ENCODE measurements at regions not wholly inside any gene's neighbourhood (a gene's known extent, or its start where the extent isn't known, plus 50 kb on each side); places are given as distances from the start of the nearest gene placed in this dataset.

DNA sequence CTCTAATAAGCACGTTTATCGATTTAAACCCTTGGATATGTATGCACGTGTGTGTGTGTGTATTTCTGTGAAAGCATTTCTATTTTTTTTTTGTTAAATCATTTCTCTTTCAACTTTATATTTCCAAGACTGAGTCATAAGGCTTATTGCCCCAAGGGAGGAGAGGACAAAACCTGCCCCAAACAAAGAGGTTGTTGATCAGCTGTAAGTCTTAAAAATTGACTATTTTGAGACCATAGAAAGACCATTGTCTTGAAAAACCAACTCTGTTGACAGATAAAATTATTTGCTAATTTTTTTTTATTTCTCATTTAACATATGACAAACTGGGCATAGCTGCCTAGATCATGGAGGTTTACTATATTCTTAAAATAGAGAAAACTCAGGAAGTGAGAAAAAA, 222.4 kb downstream of the FMR1NB start:
- ATAC-seq, result no peak
- intact Hi-C loops (cut with DNase I), result no loop called here
- DNase-seq, result no peak
- Histone ChIP-seq H3K4me3 (no peak overlapping the region), H3K9me3 (no peaks in the 10 kb centered on the region), H3K36me3 (no peaks in the 10 kb centered on the region), H3K27ac (no peak overlapping the region), H3K4me1 (no peaks in the 10 kb centered on the region), H3K27me3 (no peaks in the 10 kb centered on the region)
- TF ChIP-seq POLR2A (IDR thresholded peaks at IDR 0.05), result no peak
- TF ChIP-seq, protein P1, sequence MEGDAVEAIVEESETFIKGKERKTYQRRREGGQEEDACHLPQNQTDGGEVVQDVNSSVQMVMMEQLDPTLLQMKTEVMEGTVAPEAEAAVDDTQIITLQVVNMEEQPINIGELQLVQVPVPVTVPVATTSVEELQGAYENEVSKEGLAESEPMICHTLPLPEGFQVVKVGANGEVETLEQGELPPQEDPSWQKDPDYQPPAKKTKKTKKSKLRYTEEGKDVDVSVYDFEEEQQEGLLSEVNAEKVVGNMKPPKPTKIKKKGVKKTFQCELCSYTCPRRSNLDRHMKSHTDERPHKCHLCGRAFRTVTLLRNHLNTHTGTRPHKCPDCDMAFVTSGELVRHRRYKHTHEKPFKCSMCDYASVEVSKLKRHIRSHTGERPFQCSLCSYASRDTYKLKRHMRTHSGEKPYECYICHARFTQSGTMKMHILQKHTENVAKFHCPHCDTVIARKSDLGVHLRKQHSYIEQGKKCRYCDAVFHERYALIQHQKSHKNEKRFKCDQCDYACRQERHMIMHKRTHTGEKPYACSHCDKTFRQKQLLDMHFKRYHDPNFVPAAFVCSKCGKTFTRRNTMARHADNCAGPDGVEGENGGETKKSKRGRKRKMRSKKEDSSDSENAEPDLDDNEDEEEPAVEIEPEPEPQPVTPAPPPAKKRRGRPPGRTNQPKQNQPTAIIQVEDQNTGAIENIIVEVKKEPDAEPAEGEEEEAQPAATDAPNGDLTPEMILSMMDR (IDR thresholded peaks at IDR 0.05), result no peak
- WGBS (ENCODE audit: insufficient coverage, low coverage, low lambda C conversion rate, missing lambda C conversion rate), result 44% methylated on average over 3 of the region's 3 CpGs

DNA sequence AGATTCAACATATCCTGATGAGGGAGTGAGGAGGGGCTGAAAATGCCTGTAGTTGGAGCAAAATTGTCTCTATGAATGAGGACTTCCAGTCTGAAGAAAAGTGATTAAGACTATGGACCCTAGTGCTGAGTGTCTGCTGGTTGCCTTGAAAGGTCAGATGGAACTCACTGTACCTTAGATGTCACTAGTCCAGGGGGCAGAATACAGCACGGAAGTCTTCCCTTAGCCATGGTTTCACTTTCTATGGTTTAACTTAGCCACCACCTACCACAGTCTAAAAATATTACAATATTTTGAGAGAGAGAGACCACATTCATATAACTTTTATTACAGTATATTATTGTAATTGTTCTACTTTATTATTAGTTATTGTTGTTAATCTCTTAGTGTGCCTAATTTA, 223.1 kb downstream of the FMR1NB start:
- Histone ChIP-seq H3K27me3 (no peaks in the 10 kb centered on the region), H3K4me1 (no peaks in the 10 kb centered on the region), H3K36me3 (no peaks in the 10 kb centered on the region), H3K27ac (no peak overlapping the region), H3K4me3 (no peak overlapping the region), H3K9me3 (no peaks in the 10 kb centered on the region)
- WGBS (ENCODE audit: insufficient coverage, low coverage, low lambda C conversion rate, missing lambda C conversion rate), result 89% methylated on average over 1 of the region's 1 CpG
- no peak for TF ChIP-seq POLR2A (IDR thresholded peaks at IDR 0.05)
- TF ChIP-seq, protein P1 (IDR thresholded peaks at IDR 0.05), result no peak
- ATAC-seq (no peak), DNase-seq (no peak)
- intact Hi-C loops (cut with DNase I), result no loop called here

DNA sequence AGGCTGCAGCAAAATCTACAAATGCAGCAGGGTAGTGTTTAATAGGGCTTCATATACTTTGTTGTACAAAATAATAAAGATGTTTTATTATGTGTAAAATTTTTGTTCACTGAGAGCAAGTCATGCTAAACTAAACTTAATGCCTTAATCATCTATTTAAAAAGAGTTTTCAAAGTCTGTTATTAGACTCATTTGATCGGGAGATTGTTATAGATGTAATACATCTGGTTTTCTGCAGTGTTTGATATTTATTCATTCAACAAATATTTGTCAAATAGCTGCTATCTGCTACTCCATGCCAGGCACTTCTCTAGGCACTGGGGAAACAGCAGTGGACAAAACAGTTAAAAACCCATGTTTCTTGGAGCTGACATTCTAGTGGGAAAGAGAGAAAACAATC, 233.6 kb downstream of the FMR1NB start:
- no peak overlapping the region for H3K4me3 ChIP-seq
- H3K9me3 ChIP-seq, result no peaks in the 10 kb centered on the region
- H3K4me1 ChIP-seq, result no peaks in the 10 kb centered on the region
- intact Hi-C loops (cut with DNase I), result no loop called here
- H3K27me3 ChIP-seq, result no peaks in the 10 kb centered on the region
- 82% methylated on average over 1 of the region's 1 CpG for WGBS (ENCODE audit: insufficient coverage, low coverage, low lambda C conversion rate, missing lambda C conversion rate)
- no peaks in the 10 kb centered on the region for H3K36me3 ChIP-seq
- DNase-seq (no peak), ATAC-seq (no peak)
- no peak overlapping the region for H3K27ac ChIP-seq
- TF ChIP-seq, protein P1 (IDR thresholded peaks at IDR 0.05), result no peak
- TF ChIP-seq POLR2A (IDR thresholded peaks at IDR 0.05), result no peak

DNA sequence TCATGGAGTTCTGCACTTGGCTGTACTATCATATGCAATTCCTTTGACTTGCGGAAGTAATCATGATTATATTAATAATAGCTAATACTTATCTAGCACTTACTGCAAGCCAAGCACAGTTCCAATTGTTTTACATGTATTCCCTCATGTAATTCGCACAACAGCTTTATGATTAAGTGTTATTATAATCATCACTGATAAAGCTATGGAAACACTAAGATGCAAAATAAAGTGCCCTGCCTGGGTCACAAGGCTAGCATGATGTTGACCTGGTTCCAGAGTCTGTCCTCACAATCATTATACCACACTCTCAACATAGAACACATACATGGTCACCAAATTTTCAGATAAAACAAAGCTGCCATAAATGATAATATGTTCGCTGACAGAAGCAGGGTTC, 234.6 kb downstream of the FMR1NB start:
- Histone ChIP-seq H3K27me3 (no peaks in the 10 kb centered on the region), H3K27ac (no peak overlapping the region), H3K4me1 (no peaks in the 10 kb centered on the region), H3K36me3 (no peaks in the 10 kb centered on the region), H3K4me3 (no peak overlapping the region), H3K9me3 (no peaks in the 10 kb centered on the region)
- TF ChIP-seq, protein P1 (IDR thresholded peaks at IDR 0.05), result no peak
- TF ChIP-seq POLR2A (IDR thresholded peaks at IDR 0.05), result no peak
- ATAC-seq, result no peak
- intact Hi-C loops (cut with DNase I), result no loop called here
- 74% methylated on average over 2 of the region's 3 CpGs for WGBS (ENCODE audit: insufficient coverage, low coverage, low lambda C conversion rate, missing lambda C conversion rate)
- no peak for DNase-seq

DNA sequence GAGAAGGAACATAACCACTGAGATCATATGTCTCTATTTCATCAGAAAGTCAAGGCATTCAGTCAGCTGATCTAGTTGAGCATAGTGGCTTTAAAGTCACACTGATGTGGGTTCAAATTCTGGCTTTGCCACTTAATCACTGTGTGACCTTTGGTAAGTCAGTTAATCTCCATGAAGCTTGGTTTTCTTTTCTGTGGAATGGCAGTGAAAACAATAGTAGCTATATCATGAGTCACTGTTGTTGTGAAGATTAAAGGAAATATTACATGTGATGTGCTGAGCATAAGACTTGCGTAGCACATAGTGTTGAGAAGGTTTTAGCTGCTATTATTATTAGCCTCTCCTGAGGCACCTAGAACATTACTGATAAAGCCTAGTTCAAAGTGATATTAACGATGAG, 242.2 kb downstream of the FMR1NB start:
- Histone ChIP-seq H3K27me3 (no peaks in the 10 kb centered on the region), H3K4me3 (no peak overlapping the region), H3K27ac (no peak overlapping the region), H3K36me3 (no peaks in the 10 kb centered on the region), H3K9me3 (no peaks in the 10 kb centered on the region), H3K4me1 (no peaks in the 10 kb centered on the region)
- ATAC-seq (no peak), DNase-seq (no peak)
- TF ChIP-seq, protein P1 (IDR thresholded peaks at IDR 0.05), result no peak
- TF ChIP-seq POLR2A (IDR thresholded peaks at IDR 0.05), result no peak
- 65% methylated on average over 2 of the region's 2 CpGs for WGBS (ENCODE audit: insufficient coverage, low coverage, low lambda C conversion rate, missing lambda C conversion rate)
- intact Hi-C loops (cut with DNase I), result no loop called here
